NCI-H82 treated with DMSO at 0.1 percent for 48 hours (cell line): ENCODE measurements at regions not wholly inside any gene's neighbourhood (a gene's known extent, or its start where the extent isn't known, plus 50 kb on each side); places are given as distances from the start of the nearest gene placed in this dataset.

Source experiments
- DNase-seq: peaks from one replicate; lab custom pipeline; 2025; ENCODE audit not compliant: unreplicated experiment; lab: John Stamatoyannopoulos, UW

DNA sequence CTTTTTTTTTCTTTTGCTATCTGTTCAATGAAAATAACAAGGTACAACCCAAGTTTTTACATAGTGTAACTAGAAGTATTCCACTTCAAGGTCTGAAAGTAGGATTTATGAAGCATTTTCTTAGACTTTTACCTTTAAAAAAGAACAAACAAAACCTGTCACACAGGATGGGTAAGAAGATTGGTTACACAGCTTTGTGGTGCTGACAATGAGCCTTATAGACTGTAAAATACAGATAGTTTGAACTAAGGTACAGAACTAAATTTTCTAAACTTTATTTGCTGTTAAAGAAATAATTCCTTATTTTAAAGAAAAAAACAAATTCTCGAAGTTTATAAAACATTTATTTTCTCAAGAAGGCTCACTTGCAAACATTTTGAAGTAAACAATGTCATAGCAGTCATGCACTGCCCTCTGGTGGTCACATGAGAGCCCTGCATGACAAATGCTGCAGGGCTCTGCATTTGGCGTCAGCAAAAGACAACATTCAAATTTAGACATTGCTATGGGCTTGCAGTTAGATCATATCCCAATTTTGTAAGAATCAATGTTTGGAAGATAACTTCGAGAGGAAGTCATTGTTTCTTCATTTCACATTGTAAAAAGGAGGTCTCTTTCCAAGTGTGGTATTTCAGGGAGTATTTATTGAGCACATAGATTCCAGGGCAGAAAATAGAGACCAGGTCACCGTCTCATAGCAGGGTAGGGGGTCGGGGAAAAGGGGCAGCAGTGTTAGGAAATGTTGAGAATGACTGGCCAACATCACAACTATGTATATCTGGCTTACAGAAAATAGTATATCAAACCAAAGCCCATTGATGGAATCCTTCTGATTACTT, 115.3 kb upstream of the FMN2 start:
- no peak for DNase-seq

GRCh38 chr1:239977416-239977815, 114.3 kb upstream of the FMN2 start:
- no peak for DNase-seq

DNA sequence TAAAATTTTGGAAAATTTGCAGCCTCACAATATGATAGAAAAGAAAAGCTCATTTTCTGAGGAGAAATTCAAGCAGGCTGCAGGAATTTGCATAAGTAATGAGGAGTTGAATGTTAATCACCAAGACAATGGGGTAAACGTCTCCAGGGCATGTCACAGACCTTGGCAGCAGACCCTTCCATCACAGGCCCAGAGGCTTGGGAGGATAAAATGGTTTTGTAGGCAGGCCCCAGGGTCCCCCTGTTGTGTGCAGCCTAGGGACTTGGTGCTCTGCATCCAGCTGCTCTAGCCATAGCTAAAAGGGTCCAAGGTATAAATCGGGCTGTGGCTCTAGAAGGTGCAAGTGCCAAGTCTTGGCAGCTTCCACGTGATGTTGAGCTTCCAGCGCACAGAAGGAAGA, 112.2 kb upstream of the FMN2 start:
- DNase-seq = no peak

- DNase-seq = no peak
These were observed 108.9 kb upstream of the FMN2 start for GRCh38 chr1:239982762-239983161.

- DNase-seq = no peak
These were observed 106.6 kb upstream of the FMN2 start for GRCh38 chr1:239985044-239985443.

DNA sequence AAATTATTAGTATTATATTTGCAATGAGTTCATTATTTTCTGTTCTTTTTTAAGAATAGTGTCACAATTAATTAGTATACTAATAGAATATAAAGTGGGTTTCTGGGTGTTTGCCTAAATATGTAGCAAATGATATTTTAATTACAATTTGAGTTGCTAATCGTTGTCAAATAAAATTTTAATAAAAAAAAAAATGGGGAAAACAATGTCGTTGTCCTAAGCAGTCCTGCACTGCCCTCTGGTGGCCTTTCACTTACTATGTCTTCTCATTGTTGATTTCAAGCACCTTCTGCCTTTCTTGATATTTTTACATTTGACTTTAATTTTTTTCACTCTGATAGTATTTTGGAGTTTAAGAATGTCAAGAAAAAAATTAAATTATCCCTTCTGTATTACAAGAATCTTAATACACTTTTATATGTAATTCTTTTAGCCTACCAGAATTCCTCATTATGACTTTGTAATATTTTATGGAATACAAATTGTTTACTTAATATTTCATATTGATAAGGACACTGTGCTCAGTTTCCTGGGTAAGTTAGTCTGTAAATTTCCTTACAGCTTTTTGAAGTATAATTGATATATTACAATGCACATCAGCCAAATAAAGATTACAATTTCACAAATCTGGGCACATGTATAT, 104.5 kb upstream of the FMN2 start:
- DNase-seq = peak; percentile 41

GRCh38 chr1:239989990-239990389, 101.7 kb upstream of the FMN2 start:
- no peak for DNase-seq

DNA sequence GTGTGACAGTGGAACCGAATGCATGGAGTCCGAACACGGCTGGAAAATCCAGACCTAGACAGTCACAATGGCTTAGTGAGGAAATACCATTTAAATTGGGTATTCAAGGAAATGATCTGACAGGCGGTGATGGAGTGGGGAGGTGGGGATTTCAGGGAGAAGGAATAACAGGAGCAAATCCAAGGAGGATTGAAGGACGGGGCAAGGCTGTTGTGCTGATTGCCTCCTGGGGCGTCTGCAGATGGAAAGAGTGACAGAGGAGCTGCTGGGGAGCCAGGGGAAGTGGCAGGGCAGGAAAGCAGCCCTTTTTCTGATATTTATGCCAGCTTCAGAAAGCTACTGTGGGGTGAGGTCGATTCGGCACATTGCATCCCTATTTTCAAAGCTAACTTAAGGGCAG, 99.1 kb upstream of the FMN2 start:
- peak; percentile 93 for DNase-seq

DNA sequence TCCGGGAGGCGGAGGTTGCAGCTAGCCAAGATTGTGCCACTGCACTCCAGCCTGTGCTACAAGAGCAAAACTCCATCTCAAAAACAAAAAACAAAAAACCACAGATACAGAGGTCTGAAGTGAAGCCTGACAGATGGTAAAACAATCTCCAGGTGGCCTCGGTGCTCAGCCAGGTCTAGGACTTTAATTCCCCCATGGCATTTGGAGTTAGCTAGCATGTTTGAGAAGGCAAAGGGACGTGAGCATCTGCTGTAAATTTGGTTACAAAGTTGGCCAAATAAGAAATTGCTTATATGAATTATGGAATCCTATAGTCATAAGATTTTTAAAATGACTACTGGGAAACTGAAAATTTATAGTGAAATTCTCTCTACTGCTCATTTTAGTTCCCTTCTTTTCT, 98.3 kb upstream of the FMN2 start:
- peak; percentile 81 for DNase-seq

DNA sequence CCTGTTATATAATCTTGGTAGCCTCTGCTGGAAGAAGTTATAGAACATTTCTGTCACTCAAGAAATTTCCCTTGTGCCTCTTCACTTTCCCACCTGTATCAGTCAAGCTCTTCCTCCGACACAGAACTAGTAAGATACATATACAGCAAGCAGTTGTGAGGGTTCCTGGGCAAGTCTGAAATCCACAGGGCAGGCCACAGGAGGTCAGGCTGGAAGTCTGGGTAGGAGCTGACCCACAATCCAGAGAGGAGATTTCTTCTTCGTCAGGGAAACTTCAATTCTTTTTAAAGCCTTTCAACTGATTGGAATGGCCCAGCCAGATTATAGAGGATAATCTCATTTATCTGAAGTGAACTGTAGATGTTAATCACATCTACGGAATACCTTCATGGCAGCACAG, 96.4 kb upstream of the FMN2 start:
- peak; percentile 96 for DNase-seq

GRCh38 chr1:239997160-239997514, 94.5 kb upstream of the FMN2 start:
- DNase-seq = no peak

GRCh38 chr1:239997515-239998311, 94.0 kb upstream of the FMN2 start:
- no peak for DNase-seq

GRCh38 chr1:239998312-239998649, 93.4 kb upstream of the FMN2 start:
- DNase-seq = no peak

DNA sequence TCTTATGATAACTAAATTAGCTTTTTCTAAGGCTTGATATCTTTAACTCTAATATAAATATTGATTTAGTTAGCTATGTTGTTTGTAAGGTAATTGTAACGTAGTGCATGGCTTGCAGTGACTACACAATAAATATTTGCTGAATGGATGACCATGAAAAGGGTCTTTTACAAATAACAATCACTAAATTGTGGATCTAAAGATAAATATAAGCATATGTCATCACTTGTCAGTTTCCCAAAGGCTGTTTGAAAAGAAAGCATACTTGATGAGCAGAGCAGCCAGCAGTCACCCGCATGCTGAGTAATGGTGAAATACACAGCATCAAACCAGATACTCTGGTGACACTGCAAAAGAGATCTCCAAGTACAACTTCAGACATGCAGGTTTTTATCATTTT, 92.5 kb upstream of the FMN2 start:
- no peak for DNase-seq

DNA sequence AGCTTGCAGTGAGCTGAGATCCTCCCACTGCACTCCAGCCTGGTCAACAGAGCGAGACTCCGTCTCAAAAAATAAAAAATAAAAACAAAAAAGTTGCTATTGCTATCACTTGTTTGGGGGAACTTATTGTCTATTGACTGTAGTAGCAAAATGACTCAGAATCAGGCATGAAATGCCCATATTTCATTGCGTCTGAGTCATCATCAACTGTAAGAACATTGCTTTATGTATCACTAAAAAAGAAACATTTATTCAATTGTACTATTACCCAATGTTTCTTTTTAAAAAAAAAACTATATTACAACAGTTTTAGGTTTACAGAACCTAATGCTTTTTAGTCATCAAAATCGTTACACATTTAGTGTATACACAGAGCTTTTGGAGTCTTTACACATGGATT, 91.0 kb upstream of the FMN2 start:
- DNase-seq = no peak

- DNase-seq = no peak
These were observed 90.4 kb upstream of the FMN2 start for GRCh38 chr1:240001177-240001740.

DNA sequence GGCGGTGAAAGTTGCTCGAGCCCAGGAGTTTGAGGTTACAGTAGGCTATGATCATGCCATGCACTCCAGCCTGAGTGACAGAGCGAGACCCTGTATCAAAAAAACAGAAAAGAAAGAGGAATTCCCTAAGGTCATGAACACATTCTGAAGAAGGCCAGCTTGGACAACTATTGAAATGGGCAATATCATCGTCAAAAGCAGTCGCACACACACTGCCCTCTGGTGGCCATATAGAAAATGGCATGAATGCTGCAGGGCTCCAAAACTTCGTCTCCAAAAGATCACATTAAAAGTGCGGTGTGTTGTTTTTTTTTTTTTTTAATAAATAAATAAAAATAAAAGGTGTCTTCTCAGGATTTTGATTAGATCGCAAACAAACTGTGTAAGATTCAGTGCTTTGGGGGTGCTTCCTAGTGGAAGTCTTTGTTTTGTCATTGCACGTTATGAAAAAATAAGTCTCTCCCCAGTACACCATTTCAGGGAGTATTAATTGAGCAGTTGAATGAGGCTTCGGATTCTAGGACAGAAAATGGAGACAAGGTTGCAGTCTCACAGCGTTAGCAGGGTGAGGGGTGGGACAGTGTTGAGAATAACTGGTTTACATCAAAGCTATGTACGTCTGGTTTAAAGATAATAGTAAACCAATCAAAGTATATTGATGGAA, 87.5 kb upstream of the FMN2 start:
- DNase-seq = peak; percentile 34

DNA sequence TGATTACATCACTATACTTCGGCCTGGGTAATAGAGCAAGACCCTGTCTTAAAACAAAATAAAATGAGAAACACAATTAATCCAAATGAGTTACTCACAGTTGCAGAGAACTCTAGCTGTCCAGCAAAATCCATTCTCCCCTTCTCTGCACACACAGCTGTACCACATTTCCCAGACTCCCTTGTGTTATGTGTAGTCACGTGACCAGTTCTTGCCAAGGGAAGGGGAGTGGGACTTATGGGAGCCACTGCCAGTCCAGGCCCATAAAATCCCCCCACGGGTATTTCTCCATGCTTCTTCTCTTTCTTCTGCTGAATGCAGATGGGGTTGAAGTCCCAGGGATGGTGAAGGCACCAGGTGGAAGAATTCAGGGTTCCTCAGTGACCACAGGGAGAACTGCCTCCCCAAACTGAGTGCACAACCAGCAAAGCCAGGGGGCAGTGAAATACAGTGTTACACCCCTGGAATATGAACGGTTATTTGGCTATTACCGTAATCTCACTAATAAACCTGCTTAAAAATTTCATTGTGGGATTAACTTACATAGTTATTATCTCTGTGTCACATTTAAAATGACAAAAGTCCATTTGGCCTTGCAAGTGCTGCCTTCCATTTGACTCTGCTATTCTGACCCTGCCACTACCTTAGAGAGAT, 85.6 kb upstream of the FMN2 start:
- DNase-seq = no peak

DNA sequence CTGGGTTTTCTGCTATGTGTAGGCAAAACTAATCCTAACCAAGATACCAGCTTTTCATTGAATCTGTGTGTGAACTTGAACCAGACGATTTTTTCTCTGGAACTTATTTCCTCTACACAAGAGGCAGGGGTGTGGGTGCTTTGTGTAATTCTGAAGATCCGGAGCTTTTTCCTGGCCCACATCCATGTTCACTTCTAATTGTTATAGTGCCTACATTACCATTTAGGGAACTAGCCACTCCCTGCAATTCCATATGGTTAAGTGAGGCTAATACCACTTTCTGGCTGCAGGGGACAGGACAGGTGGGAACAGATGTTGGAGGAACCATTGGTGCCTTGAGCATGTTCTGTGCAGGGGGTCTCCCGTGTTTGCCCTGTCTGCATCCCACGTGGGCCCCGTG, 83.4 kb upstream of the FMN2 start:
- DNase-seq = no peak

GRCh38 chr1:240014051-240014450, 77.6 kb upstream of the FMN2 start:
- no peak for DNase-seq

- DNase-seq = no peak
These were observed 73.1 kb upstream of the FMN2 start for GRCh38 chr1:240018617-240019016.
